HG02588 (cell line): ENCODE measurements at regions not wholly inside any gene's neighbourhood (a gene's known extent, or its start where the extent isn't known, plus 50 kb on each side); places are given as distances from the start of the nearest gene placed in this dataset.
"Not testable (repeated sequence)": the region's sequence is repeated elsewhere in the genome, so short reads cannot be mapped to it uniquely, and the experiment has no call there.

ENCODE experiments used
- ATAC-seq: cut with Tn5 transposase; IDR thresholded peaks from one replicate; pipeline ENCODE4 v1.9.1; 2021; ENCODE audit warnings: mild to moderate bottlenecking, moderate library complexity; ENCODE audit not compliant: unreplicated experiment

GRCh38 chr2:114128725-114129124, 238.8 kb downstream of the ACTR3 start:
- ATAC-seq = no peak

- ATAC-seq = not testable (repeated sequence)
These were observed 242.2 kb downstream of the ACTR3 start for GRCh38 chr2:114132050-114132449.

GRCh38 chr2:114134146-114134545, 244.3 kb downstream of the ACTR3 start:
- ATAC-seq = no peak

DNA sequence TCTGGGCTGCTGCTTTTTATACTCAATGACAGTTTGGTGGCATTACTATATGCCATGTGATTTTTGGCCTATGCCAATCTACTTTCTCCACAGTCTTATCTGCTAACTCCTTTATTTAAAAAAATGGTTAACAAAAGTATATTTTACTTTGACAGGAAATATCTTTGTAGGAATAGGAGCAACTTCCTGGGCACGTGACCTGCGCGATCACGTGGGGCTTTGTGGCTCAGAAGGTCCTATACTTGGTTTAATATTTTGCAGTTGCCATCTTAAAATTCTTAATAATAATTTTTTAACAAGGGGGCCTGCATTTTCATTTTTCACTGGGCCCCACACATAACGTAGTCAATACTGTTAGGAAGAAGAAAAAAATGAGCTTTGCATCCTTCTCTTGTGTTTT, 249.7 kb downstream of the ACTR3 start:
- no peak for ATAC-seq

DNA sequence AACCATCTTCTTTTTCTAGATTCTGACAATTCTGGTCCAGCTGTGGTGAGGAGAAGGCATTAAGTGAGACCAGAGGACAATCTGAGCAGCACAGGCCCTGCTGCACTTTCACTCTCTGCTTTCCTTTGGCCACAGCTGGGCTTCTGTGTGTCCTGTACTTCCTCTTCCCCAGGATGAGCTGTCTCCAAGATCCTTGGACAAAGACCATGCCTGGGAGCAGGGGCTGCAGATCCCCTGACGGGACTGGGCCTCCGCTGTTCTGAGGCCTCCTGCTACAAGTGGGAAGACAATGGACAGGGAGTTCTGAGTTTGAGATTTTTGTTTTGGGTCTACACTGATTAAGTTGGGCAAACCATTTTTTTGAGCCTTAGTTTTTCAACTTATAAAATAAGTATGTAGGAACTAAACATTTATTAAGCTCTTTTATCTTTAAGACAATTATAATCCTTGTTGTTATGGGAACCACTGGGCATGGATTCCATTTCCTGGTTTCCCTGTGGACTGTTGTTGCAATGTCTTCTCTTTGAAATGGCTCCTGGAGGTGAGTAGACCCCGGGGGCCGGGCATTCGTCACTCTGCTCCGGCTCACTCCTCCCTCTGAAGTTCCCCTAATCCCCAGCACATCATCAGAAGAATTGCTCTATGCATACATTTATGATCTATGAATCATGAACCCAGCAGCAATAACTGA, 266.6 kb downstream of the ACTR3 start:
- no peak for ATAC-seq

- no peak for ATAC-seq
These were observed 267.1 kb downstream of the ACTR3 start for GRCh38 chr2:114157057-114157385.

DNA sequence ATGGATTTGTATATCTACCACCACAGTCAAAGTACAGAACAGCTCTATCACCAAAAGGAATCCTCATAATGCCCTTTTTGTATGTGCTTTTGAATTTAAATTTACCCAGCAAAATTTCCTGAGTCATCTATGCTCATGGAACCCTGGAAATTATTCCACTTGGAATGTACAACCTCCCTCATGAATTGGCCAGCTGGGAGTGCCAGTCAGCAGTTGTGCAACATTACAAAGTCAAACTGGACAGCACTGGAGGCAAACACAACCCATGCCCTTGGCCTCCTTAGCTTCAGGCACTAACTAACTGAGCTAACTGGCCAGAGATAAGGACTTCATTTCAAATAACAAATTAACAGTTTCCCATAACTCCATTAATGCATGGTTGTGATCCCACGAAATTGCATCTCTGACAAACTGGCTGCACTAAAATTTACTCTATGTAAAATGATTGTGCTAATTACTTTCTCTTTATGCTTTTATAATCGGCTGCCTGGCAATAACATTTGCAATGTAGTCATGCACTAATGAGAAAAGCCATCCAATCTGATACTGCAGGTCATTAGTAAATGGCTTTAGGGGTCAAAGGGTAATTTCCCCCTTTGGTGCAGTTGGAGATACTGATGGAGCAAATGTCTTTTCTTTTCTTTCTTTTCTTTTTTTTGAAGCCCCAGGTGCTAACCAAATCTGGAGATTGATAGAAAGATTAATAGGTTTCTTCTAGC, 270.5 kb downstream of the ACTR3 start:
- ATAC-seq = no peak

GRCh38 chr2:114161371-114161770, 271.5 kb downstream of the ACTR3 start:
- ATAC-seq = no peak

GRCh38 chr2:114167799-114168198, 274.6 kb upstream of the DPP10 start:
- no peak for ATAC-seq

DNA sequence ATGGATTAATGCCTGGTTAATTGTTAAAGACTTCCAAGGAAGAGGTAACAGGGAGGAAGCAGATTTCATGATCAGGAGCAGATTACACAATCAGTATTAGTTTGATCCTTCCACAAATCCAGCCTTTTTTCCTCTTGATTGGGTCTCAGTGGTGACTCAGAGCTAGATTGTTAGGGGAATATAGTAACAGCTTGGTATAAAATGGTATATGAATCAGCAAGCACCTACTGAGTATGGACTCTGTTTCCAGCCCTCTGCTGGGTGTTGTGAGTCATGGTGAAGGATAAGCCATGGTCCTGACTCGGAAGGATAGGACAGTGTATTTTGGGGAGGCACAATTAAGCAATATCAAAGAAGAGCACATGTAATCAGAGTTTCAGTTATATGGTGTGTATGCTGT, 272.4 kb upstream of the DPP10 start:
- no peak for ATAC-seq

DNA sequence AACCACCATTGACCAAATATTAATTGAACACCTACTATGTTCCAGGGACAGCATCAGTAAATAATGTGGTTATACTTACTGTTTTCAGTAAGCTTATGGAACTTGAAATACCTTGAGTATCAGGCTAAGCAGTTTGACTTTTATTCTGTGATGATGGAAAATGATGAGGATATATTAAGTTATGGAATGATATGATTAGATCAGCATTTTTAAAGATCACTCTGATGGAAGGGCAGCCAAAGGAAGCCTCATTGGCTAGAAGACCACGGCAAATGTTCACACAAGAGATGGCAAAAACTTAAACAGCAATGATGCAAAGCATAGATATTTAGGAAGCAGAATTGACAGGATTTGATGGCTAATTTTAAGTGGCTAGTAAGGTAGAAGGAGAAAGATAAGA, 266.9 kb upstream of the DPP10 start:
- ATAC-seq = no peak

DNA sequence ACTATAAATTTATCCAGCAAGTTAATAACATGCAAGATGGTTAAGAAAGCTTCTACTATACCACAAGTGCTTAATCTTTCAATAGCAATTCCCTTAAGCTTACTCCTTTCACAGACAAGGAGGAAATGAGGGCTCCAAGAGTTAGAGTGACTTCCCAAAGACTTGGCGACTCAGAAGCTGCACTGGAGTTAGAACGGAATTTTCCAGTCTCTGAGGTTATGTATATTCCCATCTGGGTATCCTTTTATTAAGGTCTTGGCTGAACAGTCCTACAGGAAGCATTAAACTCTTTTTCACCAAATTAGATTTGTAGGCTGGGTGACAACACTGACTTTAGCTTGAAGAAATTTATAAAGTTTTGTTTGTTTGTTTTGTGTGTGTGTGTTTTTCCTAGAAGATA, 256.9 kb upstream of the DPP10 start:
- ATAC-seq = no peak

DNA sequence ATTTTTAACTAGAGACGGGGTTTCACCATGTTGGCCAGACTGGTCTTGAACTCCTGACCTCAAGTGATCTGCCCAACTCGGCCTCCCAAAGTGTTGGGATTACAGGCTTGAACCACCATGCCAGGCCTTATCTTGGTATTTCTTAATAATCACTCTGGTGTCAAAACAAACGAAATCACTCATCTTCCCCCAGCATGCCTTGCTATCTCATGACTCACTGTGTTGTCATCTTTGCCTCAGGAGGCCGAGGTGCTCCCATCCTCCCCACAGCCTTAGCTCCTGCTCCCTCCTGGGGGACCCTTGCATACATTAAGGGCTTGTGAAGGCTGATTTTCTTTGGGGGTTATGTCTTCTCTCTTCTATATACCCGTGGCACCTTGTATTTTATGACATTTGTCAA, 250.1 kb upstream of the DPP10 start:
- no peak for ATAC-seq

- ATAC-seq = no peak
These were observed 240.7 kb upstream of the DPP10 start for GRCh38 chr2:114201781-114202180.

- no peak for ATAC-seq
These were observed 238.8 kb upstream of the DPP10 start for GRCh38 chr2:114203679-114204078.

GRCh38 chr2:114213808-114214207, 228.6 kb upstream of the DPP10 start:
- no peak for ATAC-seq

- ATAC-seq = no peak
These were observed 224.1 kb upstream of the DPP10 start for GRCh38 chr2:114218383-114218782.

GRCh38 chr2:114219456-114219855, 223.0 kb upstream of the DPP10 start:
- no peak for ATAC-seq

DNA sequence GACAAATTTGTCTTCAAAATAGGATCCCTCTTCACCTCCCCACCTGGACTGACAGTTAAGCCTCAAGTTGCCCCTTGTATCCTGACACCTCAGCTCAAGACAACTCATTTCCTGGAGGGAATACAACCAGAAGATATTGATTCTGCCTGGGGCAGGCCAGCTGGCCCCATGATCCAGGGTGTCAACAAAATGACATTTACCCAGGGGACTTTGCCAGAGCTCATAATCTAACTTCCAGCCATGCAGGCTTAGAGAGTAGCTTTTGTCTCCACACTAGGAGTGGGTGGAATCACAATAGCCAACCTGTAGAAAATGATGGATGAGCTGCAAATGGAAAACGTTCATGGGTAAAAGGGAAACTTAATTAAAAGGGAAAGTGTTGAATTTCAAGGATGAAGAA, 220.1 kb upstream of the DPP10 start:
- no peak for ATAC-seq

DNA sequence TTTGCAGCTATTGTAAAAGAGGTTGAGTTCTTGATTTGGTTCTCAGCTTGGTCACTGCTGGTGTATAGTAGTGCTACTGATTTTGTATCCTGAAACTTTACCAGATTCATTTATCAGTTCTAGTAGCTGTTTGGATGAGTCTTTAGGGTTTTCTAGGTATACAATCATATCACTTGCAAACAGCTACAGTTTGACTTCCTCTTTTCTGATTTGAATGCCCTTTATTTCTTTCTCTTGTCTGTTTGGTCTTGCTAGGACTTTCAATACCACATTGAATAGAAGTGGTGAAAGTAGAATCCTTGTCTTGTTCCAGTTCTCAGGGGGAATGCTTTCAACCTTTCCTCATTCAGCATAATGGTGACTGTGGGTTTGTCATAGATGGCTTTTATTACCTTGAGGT, 210.5 kb upstream of the DPP10 start:
- ATAC-seq = no peak

GRCh38 chr2:114237331-114237730, 205.1 kb upstream of the DPP10 start:
- ATAC-seq = no peak

GRCh38 chr2:114238910-114239559, 203.4 kb upstream of the DPP10 start:
- no peak for ATAC-seq
